Ureter (tissue), 1 donor: ENCODE measurements at regions not wholly inside any gene's neighbourhood (a gene's known extent, or its start where the extent isn't known, plus 50 kb on each side); places are given as distances from the start of the nearest gene placed in this dataset.

Experiments used
- DNase-seq: peaks from one replicate; pipeline ENCODE4 v3.0.0-alpha.2; 2020; ENCODE audit warnings: low spot score
- donor health status: DM: yes; HTN: yes; CAD: no.

GRCh38 chr1:232282498-232282897, 347.4 kb downstream of the SIPA1L2 start:
- no peak for DNase-seq

DNA sequence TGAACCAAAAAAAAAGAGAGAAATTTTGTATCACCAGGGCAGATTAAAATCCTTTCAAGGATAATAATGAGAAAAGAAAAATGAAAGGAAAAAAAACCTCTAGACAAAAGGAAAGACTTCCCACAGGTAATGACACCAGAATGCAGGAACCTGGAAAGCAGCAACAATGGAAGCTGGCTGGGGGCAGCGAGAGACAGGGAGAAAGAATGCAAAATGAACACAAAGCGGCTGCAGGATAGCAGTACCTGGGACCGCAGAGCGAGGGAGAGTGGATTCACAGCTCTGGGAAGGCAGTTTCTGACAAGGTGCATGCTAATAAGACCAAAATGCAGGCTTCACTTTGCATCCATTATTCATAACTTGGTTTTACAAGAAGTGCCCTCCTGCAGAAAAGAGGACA, 349.0 kb downstream of the SIPA1L2 start:
- no peak for DNase-seq

DNA sequence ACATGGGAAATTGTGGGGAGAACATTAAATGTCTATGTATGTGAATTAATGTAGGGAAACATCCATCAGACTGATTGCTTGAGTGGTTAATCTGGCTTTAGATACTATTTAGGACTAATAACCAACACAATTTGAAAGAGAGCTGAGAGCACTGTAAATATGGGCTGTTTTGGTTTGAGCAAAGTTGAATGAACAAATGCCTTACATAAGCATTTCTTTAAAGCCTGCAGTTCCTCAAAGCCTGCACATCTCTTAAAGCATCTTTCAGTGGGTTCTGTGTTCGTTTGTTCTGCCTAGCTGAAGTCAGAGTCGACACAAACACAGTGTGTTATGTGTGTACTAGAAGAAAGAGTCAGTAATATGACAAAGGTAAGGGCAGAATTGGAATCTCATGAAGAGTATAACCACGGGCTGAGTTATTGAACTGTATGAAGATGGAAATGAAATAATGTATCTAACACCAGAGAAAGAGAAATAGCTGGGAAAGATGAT, 350.0 kb downstream of the SIPA1L2 start:
- no peak for DNase-seq

DNA sequence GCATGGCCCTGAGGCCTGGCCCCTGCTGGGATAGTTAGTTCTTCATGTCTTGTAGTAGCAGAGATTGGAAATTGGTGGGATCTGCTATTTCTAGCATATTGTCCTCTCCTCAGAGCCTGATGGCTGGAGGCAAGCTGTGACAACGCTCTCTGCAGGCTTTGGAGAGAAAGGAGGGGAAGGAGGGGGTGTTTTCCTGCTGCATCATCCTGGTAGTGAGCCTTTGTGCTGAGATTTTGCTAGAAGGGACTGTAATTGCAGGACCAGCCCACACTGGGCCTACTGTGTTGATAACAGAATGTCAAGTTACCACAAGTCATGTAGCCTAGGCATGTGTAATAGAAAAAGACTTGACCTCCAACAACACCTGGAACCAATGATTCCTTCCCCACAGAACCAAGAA, 351.0 kb downstream of the SIPA1L2 start:
- DNase-seq = no peak

- DNase-seq = no peak
Observed at GRCh38 chr1:232276651-232277050, 353.3 kb downstream of the SIPA1L2 start.

GRCh38 chr1:232274999-232275710, 354.8 kb downstream of the SIPA1L2 start:
- DNase-seq = no peak

DNA sequence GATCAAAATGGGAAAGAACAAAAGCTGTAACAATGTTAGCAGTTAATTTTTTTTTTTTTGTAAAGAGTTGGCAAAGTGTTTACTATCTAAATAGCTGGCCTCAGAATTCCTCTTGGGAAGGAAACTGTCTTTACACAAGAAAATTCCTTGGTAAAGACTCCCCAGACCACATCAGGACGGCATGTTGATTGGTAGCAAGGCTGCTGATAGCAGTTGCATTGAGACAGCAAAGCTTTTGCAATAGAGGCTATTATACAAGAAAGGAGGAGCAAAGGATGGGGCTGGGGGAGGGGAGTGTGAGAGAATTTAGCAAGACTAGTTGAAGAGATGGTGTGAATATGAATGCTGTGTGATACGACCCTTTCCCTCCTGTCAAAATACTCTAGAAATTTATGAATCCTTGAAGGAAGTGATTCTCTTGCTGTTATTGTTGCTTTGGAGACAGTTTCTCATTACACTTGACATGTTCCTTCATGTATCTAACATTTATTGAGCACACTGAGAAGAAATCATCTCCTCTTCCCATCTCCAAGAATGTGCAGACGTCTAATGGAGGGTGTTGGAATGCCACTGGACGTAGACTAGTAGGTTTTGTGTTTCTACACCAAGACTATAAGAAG, 355.6 kb downstream of the SIPA1L2 start:
- DNase-seq = no peak

- no peak for DNase-seq
Observed at GRCh38 chr1:232273011-232273410, 356.9 kb downstream of the SIPA1L2 start.

DNA sequence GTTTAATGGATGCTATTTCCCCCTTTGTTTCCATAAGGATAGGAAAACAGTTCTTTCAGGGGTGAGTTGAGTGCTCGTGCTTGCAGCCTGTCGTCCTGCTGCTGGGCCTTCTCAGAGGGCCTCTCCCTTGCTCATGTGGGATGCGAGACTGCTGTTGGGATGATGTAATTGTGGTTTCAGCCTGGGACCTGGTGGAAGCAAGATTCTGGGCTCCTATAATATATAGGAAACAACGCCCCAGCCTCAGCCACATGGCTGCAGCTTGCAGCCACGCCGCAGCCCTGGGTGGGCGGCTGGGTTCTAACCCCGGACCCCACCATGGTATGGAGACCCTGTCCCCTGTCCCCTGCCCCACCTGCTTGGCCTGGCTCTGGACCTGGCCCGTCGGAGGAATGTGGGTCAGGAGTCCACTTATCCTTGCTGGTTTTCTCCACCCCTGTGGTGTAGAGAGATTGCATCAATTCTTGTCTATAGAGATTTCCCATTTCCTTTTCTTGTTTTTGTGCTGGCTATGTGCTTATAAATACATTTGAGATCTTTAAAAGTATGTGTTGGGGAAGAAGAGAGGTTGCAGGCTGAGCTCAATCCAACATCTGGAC, 357.8 kb downstream of the SIPA1L2 start:
- DNase-seq = no peak

DNA sequence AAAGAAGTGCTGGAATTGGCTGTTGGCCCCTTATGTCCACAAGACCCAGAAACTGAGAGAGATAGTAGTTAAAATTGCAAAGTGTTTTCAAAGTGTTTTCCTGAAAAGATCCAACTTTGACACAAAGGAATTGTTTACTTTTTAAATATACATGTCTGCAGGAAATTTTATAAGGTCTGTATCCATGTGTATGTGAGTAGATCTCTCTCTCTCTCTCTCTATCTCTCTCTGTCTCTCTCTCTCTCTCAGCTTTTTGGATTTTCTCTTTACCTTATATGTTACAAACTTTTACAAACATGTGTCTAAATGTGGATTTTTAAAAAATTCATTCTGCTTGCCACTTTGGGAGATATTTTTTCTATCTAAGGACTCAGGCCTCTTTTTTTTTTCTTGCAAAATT, 358.6 kb downstream of the SIPA1L2 start:
- DNase-seq = no peak

DNA sequence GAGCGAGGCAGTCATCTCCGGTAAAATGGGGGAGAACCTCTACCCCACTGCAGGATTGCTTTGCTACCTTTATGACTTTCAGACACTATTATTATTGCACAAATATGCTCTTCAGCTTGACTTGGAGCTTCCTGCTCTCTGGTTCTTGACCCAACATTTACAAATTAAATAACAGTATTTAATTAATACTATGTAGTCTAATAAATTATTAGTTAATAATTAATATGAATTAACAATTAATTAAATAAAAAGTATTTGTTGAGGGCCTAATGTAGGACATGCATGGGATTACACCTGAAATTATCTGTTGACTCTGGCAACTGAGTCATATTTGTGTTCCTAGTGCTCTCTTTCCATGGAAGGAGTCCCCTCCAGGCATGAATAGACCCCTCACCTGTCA, 359.9 kb downstream of the SIPA1L2 start:
- no peak for DNase-seq

DNA sequence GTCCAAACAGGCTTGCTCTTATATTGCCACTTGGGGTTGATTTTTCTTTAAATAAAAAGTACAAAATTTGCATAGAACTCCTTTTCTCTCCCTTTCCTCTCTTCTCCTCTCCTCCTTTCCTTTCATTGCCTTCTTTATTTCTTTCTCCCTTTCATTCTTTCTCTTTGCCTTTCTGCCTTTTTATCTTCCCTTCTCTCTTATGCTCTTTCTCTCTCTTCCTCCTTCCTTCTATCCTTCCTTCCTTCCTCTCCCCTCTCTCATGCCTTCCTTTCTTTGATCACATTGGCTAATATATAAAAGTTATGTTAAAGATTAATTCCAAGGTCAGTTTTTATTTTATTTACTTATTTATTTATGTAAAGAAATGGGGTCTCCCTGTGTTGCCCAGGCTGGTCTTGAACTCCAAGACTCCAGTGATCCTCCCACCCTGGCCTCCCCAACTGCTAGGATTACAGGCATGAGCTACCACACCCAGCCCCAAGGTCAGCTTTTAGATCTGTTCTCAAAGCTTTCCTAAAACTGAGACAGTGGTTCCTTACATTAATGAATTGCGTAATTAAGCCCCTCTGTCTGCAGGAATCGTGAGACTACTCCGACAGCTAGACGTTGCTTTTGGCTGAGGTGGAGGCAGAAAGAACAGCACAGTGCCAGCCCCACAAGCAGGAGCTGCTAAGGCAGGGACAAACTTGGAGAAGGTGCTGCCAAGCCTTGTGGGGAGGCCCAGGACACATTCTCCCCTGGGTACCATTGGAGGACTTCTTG, 361.9 kb downstream of the SIPA1L2 start:
- DNase-seq = no peak

GRCh38 chr1:232267092-232267836, 362.7 kb downstream of the SIPA1L2 start:
- DNase-seq = no peak

DNA sequence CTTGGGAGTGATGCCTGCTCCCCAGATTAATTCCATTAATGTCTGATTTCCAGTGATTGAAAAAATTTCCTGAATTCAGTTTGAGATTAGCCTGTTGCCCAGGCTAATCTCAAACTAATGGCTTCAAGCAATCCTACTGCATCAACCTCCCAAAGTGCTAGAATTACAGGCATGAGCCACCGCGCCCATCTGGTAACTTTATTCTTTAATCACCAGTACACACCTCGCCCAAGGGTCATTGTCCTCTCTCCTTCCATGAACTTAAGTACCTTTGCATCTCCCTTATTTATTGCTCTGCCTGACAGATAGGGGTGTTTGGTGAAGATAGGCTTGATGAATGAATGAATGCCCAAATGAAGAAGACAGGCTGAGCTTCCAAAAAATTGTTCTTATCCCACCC, 366.5 kb downstream of the SIPA1L2 start:
- DNase-seq = no peak

- DNase-seq = no peak
Observed at GRCh38 chr1:232262991-232263390, 366.9 kb downstream of the SIPA1L2 start.

DNA sequence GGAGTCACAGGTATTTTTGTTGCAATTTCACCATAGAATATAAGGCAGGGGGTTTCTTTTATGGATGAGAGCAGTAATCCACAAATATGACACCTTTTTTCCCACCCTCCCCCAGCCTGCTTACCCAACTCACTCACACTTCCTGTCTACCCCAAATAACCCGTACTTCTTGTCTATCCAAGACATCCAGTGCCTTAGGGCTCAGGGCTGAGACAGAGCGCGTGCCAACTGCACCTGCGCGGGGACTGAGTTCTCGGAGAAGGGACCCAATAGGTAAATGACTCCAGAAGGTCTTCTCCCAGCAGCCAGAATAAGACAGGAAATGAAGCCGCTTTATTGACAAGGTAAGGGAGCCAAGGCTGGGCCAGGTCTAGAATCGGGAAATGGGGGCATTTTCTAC, 369.1 kb downstream of the SIPA1L2 start:
- DNase-seq = no peak

DNA sequence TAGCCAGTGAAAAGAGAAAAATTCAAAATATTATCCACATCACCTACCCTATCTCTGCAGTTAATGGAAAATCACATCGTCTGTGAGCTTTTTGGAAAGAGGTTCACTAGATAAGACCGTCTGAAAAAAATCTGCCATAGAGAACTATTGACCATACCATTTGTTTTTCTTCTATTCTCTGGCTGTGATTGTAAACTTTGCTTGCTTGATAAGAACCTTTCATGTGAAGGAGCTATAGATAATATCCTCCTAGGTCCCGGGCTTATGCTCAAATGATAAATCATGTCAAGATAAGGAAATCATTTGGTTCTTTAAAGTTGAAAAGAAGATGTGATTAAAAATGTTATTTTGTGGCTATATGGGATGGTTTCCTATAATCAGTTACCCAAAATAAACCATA, 369.9 kb downstream of the SIPA1L2 start:
- no peak for DNase-seq

DNA sequence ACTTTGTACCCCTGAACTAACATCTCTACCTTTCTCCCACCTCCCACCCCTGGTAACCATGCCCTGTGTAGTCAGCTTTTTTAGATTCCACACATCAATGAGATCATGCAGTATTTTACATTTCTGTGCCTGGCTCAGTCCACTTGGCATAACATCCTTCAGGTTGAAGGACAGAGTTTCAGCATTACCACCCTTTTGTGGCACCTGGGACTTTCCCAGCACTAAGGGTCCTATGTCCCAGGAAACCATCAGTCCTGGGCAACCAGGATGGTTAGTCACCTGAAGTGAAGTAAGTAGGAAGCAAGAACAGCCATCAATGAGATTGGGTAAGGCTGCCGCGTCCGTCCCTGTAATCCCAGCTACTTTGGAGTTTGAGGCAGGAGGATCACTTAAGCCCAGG, 370.6 kb downstream of the SIPA1L2 start:
- no peak for DNase-seq

DNA sequence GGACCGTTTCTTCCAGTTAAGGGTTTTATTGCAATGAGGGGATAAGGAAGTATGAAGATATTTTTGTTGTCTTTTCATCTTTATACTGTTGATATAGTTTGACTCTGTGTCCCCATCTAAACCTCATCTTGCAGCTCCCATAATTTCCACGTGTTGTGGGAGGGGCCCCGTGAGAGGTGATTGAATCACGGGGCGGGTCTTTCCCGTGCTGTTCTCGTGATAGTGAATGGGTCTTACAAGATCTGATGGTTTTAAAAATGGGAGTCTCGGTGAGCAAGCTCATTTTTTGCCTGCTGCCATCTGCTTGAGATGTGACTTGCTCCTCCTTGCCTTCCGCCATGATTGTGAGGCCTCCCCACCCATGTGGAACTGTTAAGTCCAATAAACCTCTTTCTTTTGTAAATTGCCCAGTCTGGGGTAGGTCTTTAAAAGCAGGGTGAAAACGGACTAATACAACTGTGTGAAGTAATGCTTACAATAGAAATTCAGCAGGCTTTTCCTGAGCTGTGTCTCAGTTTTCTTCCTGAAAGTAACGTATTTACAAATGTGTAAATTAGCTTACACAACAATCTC, 377.3 kb downstream of the SIPA1L2 start:
- DNase-seq = no peak

- no peak for DNase-seq
Observed at GRCh38 chr1:232250838-232251237, 379.1 kb downstream of the SIPA1L2 start.
